ENCODE measurements at regions not wholly inside any gene's neighbourhood (a gene's known extent, or its start where the extent isn't known, plus 50 kb on each side); places are given as distances from the start of the nearest gene placed in this dataset.

GRCh38 chr5:6877986-6878828 is 165.0 kb downstream of the TENT4A start:
- WGBS, 4 donors = 76 to 80% (median 78%) methylated on average over 13 of the region's 13 CpGs
- Histone ChIP-seq H3K36me3 (replicated peaks in 1 of 2) (no peaks in the 10 kb centered on the region), H3K27me3 (no peaks in the 10 kb centered on the region), H3K4me3 (no peak overlapping the region), H3K4me1 (replicated peaks in 1 of 2) (no peaks in the 10 kb centered on the region), H3K27ac (no peak overlapping the region), H3K9me3 (replicated peaks in 1 of 3) (no peaks in the 10 kb centered on the region)
- TF ChIP-seq CTCF (IDR thresholded peaks at IDR 0.05) (no peak), POLR2A (IDR thresholded peaks at IDR 0.05) (no peak)
- intact Hi-C loops (cut with DNase I) = no loop called here
- DNase-seq = no peak

- Histone ChIP-seq H3K27me3 (no peaks in the 10 kb centered on the region), H3K4me3 (no peak overlapping the region), H3K9me3 (replicated peaks in 1 of 3) (peaks cover 0 to 2% (median 0%) of the 10 kb centered on the region in 3 donors), H3K4me1 (replicated peaks in 1 of 2) (no peaks in the 10 kb centered on the region), H3K36me3 (replicated peaks in 1 of 2) (no peaks in the 10 kb centered on the region), H3K27ac (no peak overlapping the region)
- TF ChIP-seq POLR2A (IDR thresholded peaks at IDR 0.05) (no peak), CTCF (IDR thresholded peaks at IDR 0.05) (no peak)
- 81 to 87% (median 84%) methylated on average over 2 of the region's 2 CpGs for WGBS, 4 donors
- DNase-seq = no peak
- intact Hi-C loops (cut with DNase I) = no loop called here
These were observed 172.3 kb downstream of the TENT4A start for GRCh38 chr5:6885581-6885980.

- Histone ChIP-seq H3K36me3 (replicated peaks in 1 of 2) (no peaks in the 10 kb centered on the region), H3K9me3 (replicated peaks in 1 of 3) (peaks cover 0 to 2% (median 0%) of the 10 kb centered on the region in 3 donors), H3K27me3 (no peaks in the 10 kb centered on the region), H3K4me3 (no peak overlapping the region), H3K27ac (no peak overlapping the region), H3K4me1 (replicated peaks in 1 of 2) (no peaks in the 10 kb centered on the region)
- WGBS, 4 donors = 52 to 92% (median 59%) methylated on average over 3 of the region's 3 CpGs
- TF ChIP-seq CTCF (IDR thresholded peaks at IDR 0.05) = no peak
- no peak for TF ChIP-seq POLR2A (IDR thresholded peaks at IDR 0.05)
- DNase-seq = no peak
- intact Hi-C loops (cut with DNase I) = no loop called here
These were observed 173.6 kb downstream of the TENT4A start for GRCh38 chr5:6886866-6887265.

- Histone ChIP-seq H3K27ac (no peak overlapping the region), H3K36me3 (replicated peaks in 1 of 2) (no peaks in the 10 kb centered on the region), H3K27me3 (no peaks in the 10 kb centered on the region), H3K4me1 (replicated peaks in 1 of 2) (no peaks in the 10 kb centered on the region), H3K9me3 (replicated peaks in 1 of 3) (peaks cover 0 to 2% (median 0%) of the 10 kb centered on the region in 3 donors), H3K4me3 (no peak overlapping the region)
- TF ChIP-seq POLR2A (IDR thresholded peaks at IDR 0.05) = no peak
- TF ChIP-seq CTCF (IDR thresholded peaks at IDR 0.05) = no peak
- WGBS, 4 donors = 86 to 93% (median 88%) methylated on average over 1 of the region's 1 CpG
- DNase-seq = no peak
- intact Hi-C loops (cut with DNase I) = no loop called here
These were observed 175.8 kb downstream of the TENT4A start for GRCh38 chr5:6889030-6889429.
